ENCODE measurements at regions not wholly inside any gene's neighbourhood (a gene's known extent, or its start where the extent isn't known, plus 50 kb on each side); places are given as distances from the start of the nearest gene placed in this dataset.

- intact Hi-C loops (cut with micrococcal nuclease): loop anchor here (1.0 to 5.0 kb wide), 2 partner anchors 78 to 162 kb away; no protein-coding TSS in a partner anchor
- Histone ChIP-seq H3K27me3 (ENCODE audit: control insufficient read depth in 2 of 2, insufficient read depth in 2 of 2, low read length in 2 of 2) (no peaks in the 10 kb centered on the region), H3K4me3 (replicated peaks in 1 of 3; ENCODE audit: insufficient read depth in 1 of 3, low read depth in 1 of 3, low read length in 3 of 3) (peak overlapping the region in 1 of 3 experiments; percentile 27), H3K9me3 (replicated peaks; ENCODE audit: control insufficient read depth, insufficient read depth, low read length) (no peaks in the 10 kb centered on the region), H3K27ac (ENCODE audit: insufficient read depth, low read depth, low read length) (peak overlapping the region; percentile 91), H3K9ac (replicated peaks; ENCODE audit: extremely low read depth, insufficient read depth, low read length) (peak overlapping the region; percentile 44), H3K36me3 (ENCODE audit: control insufficient read depth in 2 of 2, extremely low read depth in 1 of 2, insufficient read depth in 2 of 2, low read length in 2 of 2) (no peaks in the 10 kb centered on the region), H3K4me2 (ENCODE audit: insufficient read depth, low read length) (peak overlapping the region; percentile 89), H4K20me1 (replicated peaks; ENCODE audit: control insufficient read depth, extremely low read depth, insufficient read depth, low read length) (no peaks in the 10 kb centered on the region), H2AFZ (ENCODE audit: low read depth, low read length) (peak overlapping the region; percentile 90), H3K4me1 (ENCODE audit: control insufficient read depth, extremely low read depth, insufficient read depth, low read length) (peaks cover 19% of the 10 kb centered on the region), H3K9me1 (replicated peaks; ENCODE audit: control insufficient read depth, extremely low read depth, insufficient read depth, low read length) (no peaks in the 10 kb centered on the region), H3K79me2 (ENCODE audit: control insufficient read depth, insufficient read depth, low read length) (no peaks in the 10 kb centered on the region)
- TF ChIP-seq EZH2 (IDR thresholded peaks at IDR 0.05; ENCODE audit: borderline replicate concordance, low read depth, low read length, severe bottlenecking): no peak
- peak; percentile 19 for TF ChIP-seq GATA2 (IDR thresholded peaks at IDR 0.05; ENCODE audit: insufficient read depth, insufficient read length, low read depth, low read length)
- TF ChIP-seq POLR2AphosphoS5 (IDR thresholded peaks at IDR 0.05; ENCODE audit: insufficient read depth, low read depth, low read length): peak; percentile 42
- no peak for TF ChIP-seq MAX (IDR thresholded peaks at IDR 0.05; ENCODE audit: insufficient read depth, insufficient read length)
- no peak for TF ChIP-seq CTCF (IDR thresholded peaks at IDR 0.05; ENCODE audit: extremely low read depth in 1 of 2, insufficient read depth in 1 of 2, low read depth in 1 of 2, low read length in 2 of 2)
- no peak for TF ChIP-seq MYC (IDR thresholded peaks at IDR 0.05; ENCODE audit: low read depth, low read length)
- peak; percentile 89 for TF ChIP-seq JUN (IDR thresholded peaks at IDR 0.05; ENCODE audit: borderline replicate concordance, insufficient read depth, insufficient read length, low read depth)
- no peak for TF ChIP-seq POLR2A (IDR thresholded peaks at IDR 0.05; ENCODE audit: low read depth, low read length)
- TF ChIP-seq FOS (IDR thresholded peaks at IDR 0.05; ENCODE audit: borderline replicate concordance, insufficient read depth, low read length): peak; percentile 96
- POLR2A ChIA-PET: no interaction called here
- peak; percentile 95 for FAIRE-seq
- DNase-seq (ENCODE audit: low read depth, low spot score): peak; percentile 85
- dilution Hi-C loops (cut with MboI; ENCODE audit: extremely low pct_ligation_motif_present, low sequenced_read_pairs): no loop called here
- CTCF ChIA-PET: interaction anchor here (0.9 to 1.4 kb wide), 3 partner anchors 10 to 161 kb away, joined by 3 to 5 read pairs (median 3); no protein-coding TSS in a partner anchor
- BruUV-seq (replicated peaks): no TSS peak
Observed at GRCh38 chr13:80469853-80470381, 129.0 kb upstream of the SPRY2 start.

All from endothelial cell of umbilical vein (primary cell).